GM21515 (cell line): ENCODE measurements at regions not wholly inside any gene's neighbourhood (a gene's known extent, or its start where the extent isn't known, plus 50 kb on each side); places are given as distances from the start of the nearest gene placed in this dataset.

ENCODE experiments used
- ATAC-seq: cut with Tn5 transposase; IDR thresholded peaks from one replicate; pipeline ENCODE4 v1.9.1; 2021; ENCODE audit not compliant: unreplicated experiment

DNA sequence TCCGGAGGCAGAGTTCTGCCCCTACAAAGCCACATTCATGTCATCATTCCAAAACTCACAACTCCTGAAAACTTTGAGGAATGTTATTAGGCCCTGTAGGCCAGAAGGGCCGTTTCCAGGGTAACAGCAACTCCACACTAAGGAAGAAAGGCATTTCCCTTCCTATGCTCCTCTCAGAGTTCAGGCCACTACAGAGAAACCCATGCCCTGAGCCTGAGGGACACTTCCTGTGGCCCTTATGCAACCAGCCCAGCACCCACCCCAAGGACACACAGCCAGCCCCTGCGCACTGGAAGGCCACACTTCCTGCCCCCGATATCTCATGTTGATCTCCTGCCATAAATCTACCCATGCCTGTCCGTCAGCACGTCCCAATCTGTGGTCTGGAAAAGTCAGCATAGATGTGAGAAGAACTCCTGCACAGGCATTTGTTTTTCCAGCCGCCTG is 289.3 kb downstream of the BCOR start:
- ATAC-seq = no peak

DNA sequence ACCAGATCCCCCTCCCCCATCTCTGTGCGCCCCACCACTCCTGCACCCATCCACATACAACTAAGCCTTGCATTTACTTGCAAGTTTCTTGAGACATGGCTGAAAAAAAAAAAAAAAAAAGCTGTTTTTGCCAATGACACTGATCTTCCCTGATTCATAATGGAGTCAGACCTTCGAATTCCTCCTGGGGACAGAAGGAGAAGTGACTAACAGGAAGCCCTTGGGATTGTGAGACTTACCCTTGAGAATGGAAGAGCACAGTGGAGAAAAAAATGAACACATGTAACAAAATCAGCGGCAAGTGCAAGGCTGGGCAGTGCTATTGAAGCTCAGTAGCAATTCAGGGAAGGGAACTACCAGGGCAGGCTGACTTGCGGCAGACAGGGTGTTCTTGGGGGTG is 288.4 kb downstream of the BCOR start:
- no peak for ATAC-seq

DNA sequence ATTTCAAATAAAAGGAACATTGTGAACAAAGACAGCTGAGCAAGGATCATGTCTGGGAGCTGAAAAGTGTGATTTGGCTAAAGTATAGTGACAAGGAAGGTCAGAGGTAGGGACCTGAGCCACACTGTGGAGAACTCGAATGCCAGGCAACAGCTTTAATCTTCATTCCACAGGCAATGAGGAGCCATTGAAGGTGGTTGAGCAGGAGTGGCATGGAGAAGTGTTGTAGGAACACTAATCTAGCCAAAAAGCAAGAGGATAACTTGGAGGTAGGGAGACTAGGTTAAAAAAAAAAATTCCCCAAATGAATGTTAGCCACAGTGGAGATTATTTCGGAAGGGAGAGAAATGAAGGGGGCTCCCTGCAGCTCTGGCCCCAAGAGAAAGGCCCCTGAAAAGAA is 286.9 kb downstream of the BCOR start:
- no peak for ATAC-seq

DNA sequence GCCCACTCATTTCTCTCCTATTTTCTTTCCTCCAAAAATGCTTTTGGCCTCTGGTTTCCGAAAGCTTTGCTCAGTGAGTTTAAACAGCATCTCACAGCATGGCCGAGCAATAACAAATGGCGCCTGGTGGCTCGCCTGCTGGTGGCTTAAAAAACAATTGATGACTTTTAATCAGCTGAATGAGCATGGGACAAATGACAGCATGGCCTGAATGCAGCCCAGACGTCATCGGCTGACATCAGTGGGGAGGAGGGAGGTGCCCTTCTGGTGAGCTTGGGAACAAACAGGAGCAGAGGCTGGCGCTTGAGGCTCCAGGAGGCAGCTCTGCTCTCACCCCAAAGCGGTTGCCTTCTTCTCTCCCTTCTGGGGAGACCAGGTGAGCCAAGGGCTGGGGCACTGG is 286.4 kb downstream of the BCOR start:
- ATAC-seq = no peak

DNA sequence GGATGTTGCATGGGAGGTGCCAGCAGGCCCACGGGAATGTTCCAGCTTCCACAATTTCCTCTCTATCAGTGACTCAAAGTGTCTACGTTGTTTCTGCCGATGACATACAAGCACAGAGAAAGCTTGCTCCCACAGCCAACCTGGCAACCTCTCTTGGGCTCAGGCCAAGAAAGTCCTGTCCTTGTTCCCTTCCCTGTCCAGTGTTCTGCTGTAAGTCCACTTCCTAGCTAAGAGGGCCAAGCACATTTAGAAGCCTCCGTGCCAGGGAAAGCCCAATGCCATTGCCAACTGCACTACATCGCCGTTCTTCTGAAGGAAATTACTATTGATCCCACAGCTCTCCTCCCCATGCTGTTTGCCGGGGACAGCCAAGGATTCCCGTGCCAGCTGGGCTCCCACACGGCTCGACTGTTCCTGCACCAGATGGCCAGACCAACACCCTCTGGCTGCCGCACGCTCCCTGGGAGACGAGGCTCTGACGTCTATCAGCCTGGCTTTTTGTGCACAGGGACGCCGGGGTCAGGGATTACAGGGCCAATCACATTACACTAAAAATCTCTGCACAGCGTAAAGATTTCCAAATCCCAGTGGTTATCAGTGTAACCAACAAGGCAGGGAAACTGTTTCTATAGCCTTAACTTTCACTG is 284.0 kb downstream of the BCOR start:
- no peak for ATAC-seq

DNA sequence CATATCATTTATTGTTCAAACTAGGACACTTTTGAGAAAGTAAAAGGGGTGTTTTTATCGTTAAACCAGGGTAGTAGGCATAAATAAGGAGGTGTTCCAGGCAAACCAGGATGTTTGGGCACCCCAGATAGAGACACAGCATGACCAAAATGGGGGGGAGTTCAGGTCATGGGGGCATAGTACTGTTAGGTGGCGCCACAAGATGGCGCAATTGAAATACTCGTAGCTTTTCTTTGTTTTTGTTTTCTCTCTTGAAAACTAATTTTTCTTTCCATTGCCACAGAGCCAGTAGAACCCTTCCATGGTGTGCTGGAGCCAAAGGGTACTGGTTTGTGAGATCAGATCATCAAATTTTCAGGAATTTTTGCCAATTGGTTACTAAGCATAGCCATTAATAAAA is 283.4 kb downstream of the BCOR start:
- no peak for ATAC-seq

DNA sequence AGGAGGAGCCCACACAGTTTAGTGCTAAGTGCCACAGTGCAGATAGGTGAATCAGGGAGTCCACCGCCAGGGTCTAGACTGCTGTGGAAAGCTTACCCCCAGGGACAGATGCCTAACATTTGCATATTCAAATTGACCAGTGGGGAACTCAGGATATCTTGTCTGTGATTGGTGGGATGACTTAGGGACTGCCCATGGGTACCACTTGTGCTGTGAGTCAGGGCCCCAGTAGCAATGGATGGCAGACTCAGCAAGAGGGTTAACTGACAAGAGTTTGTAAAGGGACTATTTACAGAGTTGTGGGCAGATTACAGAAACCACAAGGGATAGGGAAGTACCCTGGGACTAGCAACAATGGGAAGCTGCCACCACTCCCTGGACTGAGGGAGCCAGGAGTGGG is 282.1 kb downstream of the BCOR start:
- ATAC-seq = no peak

DNA sequence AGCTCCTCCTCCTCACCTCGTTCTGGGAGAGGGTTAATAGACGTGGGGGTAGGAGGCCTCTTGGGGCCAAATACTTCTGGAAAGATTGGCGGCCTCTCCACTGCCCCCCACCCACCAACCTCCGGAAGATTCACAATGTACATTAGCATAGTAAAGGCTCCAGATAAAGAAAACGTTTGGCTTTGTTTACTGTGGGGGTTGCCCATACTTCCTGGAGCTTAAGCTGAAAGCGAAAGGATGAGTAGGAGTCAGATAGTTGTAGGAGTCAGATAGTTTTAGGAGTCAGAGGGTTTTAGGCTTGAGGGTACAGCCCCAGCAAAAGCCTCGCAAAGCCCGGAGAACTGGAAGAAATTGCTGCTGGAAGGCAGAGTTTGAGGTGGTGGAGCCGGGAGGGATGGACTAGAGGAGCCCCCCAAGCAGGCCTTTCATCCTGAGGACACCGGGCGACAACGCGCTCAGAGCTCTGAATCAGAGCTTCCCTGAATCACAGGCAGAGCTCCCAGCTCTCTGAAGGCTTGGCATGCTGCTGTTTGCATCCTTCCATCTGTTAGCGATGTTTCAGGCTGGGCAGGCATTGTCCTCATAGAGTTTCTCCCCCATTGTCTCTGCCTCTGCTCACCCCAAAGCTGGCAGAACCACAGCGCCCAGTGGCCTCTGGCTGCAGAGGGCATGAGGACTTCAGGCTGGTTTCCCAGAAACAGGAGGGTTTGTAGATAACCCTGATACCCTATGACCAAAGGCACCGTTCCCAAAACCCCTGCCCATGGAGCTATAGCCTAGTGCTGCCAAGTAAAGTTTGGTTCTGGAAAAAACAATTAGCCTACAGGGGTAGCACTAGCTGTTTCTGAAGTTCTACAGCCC is 280.7 kb downstream of the BCOR start:
- ATAC-seq = no peak

DNA sequence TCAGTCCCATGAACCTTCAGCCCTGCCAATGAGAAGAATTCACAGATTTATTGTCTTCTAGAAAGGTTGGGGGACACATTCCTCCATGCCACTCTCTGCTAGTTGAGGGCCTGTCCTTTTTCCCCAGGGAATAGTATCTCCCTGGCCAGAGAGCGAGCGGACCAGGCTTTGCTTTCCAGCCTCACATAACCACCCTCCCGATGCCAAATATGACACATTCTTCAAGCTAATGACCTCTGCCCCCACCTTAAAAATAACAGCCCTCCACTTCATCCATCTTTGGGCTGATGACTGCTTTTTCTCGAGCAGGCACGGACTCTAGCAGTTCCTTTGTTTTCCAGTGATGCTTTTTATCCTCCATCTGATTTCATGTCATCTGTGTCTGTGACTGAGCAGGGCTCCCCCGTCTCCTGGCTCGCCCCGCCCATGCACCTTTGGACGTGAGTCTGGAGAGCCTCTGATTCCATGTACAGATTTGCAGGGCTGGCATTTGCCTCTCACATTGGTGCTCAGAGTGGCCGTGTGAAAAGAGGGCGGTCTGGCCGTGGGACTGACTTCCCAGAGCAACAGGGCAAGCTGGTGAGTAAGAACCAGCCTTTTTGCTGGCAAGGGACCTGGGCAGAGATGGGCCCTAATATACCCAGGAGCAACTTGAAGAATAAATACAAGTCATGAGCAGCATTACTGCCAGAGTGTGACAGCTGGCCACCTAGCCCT is 279.8 kb downstream of the BCOR start:
- ATAC-seq = no peak

DNA sequence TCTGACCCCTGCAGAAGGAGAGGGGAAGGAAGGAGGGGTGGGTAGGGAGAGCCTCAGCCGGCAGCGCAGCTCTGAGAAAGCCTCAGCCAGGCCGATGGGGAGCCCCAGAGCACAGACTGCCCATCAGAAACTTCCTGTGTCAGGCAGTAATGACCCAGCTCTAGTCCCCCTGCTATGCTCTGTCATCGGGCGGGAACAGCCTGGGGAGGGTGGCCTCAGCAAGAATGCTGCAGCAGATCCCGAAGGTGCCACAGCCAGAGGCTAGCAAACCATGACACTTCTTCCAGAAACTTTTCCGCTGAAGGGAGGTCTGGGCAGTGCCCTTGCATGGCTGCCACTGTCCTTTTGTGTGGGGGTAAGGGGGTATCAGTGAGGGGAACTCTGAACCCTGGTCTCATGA is 279.0 kb downstream of the BCOR start:
- ATAC-seq = no peak

DNA sequence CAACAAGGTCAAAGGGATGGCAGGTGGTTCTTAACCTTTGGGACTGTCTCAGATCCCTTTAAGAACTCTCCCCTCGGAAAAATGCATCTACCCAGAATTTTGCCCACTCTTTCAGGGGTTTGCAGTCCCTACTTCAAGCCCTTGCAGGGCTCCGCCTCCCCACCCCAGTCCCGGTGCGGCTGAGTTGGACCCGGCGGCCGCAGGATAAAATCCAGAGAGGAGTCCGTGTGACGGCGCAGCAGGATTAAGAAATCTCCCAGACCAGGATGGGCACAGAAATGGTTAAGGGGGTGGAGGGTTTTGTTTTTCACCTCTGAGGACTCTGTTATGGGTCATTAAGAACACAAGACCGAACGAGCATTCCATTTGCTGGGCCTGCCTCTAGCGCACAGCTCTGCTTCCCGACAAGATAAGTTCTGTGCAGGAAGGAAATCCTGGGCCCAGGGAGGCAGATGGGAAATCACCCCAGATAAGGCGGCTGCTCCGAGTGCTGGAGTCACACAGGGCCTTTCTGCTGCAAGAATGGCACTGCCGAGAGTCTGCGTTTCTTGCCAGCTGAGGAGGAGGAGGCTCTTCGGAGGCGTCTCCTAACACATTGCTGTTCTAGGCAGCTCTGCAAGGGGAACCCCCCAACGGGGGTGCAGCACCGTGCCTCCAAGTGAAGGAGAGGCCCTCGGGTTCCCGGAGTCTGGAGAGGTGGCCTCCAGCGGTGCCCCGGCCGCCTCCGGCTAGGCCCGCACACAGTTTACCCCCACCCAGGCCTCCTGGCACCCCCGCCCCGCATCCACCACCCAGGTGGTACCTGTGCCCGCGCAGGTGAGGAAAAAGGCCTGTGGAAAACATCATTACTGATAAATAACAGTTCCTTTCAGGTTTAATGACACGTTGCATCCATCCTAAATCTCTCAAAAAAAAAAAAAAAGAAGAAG is 277.6 kb downstream of the BCOR start:
- no peak for ATAC-seq

DNA sequence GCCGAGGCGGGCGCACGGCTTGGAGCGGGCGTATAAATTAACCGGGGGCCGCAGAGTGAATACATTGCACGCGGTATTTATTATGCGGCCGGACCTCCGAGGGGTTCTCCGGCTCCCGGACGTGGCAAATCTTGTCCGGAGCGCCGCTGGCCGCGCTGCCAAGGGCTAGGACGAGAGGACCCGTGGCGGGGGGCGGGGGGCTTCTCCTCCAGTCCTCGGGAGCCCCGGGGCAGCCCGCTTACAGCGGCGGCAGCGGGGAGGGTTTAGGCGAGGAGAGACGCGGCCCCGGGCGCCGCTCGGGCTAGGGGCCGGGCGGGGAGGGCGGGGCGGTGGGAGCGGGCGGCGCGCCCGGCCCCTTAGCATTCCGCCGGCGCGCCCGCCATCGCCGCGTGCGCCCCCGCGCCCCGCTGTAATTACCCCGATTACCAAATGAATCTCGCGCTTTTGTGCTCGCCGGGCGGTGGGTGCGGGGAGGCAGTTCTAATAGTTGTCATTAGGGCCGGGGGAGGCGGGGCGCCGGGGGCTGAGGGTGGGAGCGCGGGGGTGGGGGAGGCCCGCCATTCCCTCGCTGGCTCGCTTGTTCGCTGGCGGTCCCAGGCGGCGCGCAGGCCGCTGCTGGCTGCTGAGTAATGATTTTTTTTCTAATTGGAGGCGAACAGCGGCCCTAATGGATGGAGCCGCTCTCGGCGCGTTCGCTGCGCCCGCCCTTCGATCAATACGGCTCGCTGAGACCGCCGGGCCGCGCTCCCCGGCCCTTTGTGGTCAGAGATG is 276.6 kb downstream of the BCOR start:
- ATAC-seq = no peak

DNA sequence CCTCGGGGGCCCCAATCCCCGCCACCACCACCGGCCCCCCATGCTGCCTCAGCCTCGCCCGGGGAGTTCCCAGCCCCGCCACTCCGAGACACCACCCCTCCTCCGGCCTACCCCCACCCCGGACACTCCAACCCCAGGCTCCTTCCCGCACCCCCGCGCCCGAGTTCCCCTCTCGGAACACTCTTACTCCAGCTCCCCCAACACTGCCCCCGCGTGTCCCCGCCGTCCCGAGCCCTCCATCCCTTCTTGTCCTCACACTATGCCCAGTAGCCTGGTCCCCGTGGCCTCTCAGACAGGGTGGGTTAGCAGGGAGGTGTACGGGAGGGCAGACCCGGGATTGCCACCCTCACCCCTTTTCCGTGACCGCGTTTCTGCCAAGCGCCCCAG is 276.1 kb downstream of the BCOR start:
- ATAC-seq = no peak

DNA sequence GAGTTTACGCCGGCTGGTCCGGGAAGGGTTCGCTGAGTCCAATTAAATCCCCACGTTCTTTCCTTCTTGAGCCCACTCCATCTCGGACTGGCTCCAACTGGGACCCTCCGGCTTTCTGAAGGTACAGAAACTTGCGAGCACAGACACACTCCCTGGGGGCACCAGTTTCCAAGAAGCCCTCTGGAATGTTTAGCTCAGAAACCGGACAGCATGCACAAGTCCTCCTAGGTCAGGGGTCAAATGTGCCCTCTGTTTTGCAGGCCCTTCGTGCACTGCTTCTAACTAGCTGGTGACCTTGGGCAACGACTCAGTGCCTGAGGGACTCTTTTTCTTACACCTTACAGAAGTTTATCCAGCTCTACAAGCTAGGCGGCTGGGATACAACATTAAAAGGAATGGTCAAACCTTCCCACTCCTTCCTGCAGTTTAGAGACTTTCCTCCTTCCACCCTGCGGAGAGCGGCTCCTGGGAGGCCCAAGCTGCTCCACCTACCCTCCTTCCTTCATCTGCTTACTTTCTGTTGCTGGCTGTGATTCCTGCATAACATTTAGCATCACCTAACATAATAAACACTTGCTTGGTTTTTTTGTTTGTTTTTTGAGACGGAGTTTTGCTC is 275.5 kb downstream of the BCOR start:
- ATAC-seq = no peak

DNA sequence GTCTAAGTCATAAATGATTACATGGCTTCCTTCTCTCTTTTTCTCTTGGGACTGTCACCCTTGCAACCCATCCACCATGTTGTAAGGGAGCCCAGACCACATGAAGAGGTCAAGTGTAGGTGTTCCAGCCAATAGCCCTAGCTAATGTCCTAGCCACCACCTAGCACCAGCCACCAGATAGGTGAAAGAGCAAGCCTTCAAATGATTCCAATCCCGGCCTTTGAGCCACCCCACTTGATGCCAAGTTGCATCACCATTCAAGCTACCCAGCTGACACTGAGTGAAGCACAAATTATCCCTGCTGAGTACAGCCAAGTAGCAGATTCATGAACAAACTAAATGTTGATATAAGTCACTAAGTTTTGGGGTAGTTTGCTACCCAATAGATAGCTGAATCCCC is 274.3 kb downstream of the BCOR start:
- no peak for ATAC-seq

DNA sequence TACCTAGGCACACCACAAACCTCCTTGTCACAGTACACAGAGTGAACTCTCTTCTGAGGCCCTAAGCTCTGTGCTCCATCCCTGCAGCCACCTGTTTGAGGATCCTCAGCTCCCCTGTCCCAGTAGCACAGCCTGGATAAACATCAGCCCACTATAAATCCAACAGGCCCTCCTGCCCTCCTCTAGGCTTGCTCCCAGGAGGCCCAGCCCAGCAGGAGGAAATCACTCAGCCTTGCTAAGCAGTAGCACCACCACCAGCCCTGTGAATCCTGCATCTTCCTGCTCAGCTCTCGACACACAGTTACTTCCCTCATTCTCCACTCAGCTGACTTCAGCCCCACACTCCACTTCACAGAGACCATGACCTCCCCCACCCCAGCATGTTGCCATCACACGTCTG is 273.9 kb downstream of the BCOR start:
- ATAC-seq = no peak

DNA sequence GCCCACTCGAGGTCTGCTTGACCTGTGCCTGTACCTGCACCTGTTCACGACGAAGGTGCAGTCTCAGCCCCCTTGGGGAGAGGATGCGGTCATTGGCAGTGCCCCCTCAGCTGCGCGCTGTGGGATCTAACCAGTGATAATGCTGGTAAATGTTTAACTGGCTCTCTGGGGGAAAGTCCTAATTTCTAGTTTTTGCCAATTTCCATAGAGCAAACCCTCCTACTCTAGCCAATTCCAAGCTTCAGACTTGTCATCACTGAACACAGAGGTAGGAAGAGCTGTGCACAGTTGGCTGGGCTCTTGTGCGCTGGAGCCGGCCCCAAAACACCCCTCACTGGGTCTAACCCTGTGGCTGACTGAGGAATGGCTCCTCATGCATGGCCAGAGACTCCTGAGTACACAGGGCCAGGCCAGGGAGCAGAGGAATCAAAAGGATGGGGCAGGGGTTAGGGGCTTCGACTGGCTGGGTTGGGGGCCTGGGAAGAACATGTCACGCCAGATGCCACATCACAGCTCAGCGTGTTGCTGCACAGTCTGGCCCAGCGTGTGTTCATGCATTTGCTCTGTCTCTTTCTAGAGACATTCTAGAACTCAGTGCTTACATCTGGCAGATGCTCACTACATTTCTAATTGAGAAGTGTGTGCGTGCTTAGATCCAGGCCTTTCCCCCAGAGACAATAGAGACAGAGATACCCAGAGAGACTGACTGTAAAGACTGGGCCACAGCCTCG is 270.8 kb downstream of the BCOR start:
- no peak for ATAC-seq

DNA sequence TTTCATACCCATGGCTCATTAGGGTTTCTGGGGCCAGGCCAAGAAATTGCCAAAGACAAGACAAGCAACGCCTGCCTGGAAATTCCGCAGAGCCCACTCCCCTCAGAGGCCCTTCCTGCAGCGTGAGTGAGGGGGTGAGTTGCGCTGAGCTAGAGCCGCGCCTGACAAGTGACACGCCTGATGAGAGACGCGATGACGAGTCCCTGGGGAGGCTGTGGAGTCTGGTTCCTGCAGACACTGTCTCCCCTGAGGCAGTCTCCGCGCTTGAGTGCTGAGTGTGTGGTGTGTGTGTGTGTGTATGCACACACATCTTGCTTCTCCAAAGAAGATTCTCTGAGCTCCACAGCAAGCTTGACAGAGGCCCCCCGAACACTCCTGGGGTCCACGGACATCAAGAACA is 269.8 kb downstream of the BCOR start:
- ATAC-seq = no peak

DNA sequence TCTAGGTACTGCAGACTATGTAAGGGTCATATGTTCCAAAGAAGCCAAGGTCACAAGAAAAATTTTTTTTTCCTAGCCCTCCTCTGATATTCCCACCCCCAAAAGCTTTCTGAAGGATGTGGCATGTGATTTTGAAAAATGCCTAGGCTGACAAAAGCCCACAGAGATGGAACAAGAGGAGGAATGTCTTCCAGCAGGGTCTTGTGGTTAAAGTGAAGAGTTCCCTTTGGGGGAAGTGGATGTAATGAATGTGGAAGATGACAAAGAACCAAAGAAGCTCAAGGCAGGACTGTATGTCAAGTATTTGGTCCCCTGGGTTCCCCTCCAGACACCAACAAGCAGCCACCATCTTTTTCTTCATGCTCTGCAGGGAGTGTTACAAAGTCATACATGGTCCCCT is 268.8 kb downstream of the BCOR start:
- no peak for ATAC-seq
